ENCODE measurements at regions not wholly inside any gene's neighbourhood (a gene's known extent, or its start where the extent isn't known, plus 50 kb on each side); places are given as distances from the start of the nearest gene placed in this dataset.

DNA sequence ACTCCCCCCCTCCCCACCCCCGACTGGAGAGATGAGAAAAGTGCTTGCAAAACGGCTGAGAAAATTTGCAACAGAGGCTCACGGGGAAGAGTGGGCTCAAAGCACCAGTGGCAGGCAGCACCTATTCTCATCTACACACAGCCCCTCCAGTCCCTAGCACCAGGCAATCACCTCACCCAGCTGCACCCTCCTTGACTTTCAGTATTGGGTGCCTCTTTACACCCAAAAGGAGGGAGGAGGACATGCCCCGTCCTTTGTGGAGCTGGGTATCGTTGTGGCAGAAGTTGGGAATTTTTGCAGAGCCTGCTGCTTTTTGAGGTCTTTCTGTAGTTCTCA, 182.8 kb upstream of the TOPAZ1 start:
- DNase-seq: no peak

- DNase-seq: no peak
Observed at GRCh38 chr3:44060164-44060563, 181.5 kb upstream of the TOPAZ1 start.

GRCh38 chr3:44061268-44061667, 180.4 kb upstream of the TOPAZ1 start:
- DNase-seq: no peak

- DNase-seq: no peak
Observed at GRCh38 chr3:44061961-44062360, 179.7 kb upstream of the TOPAZ1 start.

GRCh38 chr3:44065311-44066094, 176.2 kb upstream of the TOPAZ1 start:
- DNase-seq: no peak

- DNase-seq: no peak
Observed at GRCh38 chr3:44066806-44067205, 174.9 kb upstream of the TOPAZ1 start.

GRCh38 chr3:44067431-44067830, 174.3 kb upstream of the TOPAZ1 start:
- no peak for DNase-seq

DNA sequence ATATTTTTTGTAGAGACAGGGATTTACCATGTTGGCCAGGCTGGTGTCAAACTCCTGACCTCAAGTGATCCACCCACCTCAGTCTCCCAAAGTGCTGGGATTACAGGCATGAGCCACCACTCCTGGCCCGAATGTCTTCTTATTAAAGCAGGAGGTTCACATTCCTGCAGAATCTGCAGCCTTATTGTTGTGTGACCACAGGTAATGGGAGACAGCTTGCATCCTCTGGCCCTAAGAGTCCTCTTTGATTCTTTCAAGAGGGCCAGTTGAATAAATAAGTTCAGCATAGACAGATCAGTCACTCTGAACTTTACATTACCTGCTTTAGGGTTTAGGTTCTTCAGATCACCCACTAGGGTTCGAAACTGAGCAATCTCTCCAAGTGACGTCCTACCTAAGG, 172.9 kb upstream of the TOPAZ1 start:
- no peak for DNase-seq

DNA sequence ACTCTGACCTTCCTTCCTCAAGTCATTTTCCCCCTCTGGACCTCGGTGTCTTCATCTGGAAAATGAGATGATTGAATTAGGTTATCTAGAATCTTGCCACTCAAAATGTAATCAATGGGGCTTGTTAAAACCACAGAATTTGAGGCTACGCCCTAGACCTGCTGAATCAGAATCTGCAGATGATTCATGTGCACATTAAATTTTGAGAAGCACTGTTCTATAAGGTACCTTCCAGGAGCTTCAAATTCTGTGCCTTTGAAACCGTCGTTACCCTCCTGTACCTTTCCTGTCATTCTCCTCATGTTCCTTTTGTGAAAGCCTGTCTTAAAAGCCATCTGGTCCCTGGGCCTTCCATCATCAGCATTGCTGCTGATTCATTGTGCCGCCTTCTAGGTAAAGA, 172.4 kb upstream of the TOPAZ1 start:
- DNase-seq: no peak

DNA sequence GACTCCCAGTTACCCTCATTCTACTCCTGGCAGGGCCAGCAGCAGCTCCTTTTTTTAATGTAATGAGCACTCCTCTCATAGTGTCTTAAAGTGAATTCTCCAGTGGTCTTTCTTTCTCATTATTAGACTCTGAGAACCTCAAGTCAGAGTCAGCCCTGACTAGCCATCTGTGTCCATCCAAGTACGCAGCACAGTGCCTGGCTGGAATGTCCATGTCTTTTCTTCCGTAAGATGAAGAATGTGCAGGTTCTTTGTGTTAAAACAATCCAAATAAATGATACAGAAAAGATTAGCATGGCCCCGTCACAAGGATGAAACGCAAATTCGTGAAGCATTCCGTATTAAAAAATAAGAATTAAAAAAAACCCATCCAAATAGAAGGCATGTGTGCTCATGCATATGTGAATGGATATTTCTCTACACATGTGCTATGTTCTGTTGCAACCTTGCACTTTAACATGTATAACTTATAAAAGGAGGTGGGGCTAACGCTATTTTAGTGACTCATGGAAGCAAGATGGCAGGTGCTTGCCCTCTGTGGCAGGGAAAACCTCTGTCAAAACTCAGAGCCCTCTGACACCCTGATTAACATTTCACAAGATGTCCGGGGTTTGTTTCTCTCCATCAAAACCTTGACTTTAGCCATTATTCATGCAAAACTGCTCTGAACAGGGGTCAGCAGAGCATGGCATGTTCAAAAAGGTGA, 170.7 kb upstream of the TOPAZ1 start:
- DNase-seq: no peak

DNA sequence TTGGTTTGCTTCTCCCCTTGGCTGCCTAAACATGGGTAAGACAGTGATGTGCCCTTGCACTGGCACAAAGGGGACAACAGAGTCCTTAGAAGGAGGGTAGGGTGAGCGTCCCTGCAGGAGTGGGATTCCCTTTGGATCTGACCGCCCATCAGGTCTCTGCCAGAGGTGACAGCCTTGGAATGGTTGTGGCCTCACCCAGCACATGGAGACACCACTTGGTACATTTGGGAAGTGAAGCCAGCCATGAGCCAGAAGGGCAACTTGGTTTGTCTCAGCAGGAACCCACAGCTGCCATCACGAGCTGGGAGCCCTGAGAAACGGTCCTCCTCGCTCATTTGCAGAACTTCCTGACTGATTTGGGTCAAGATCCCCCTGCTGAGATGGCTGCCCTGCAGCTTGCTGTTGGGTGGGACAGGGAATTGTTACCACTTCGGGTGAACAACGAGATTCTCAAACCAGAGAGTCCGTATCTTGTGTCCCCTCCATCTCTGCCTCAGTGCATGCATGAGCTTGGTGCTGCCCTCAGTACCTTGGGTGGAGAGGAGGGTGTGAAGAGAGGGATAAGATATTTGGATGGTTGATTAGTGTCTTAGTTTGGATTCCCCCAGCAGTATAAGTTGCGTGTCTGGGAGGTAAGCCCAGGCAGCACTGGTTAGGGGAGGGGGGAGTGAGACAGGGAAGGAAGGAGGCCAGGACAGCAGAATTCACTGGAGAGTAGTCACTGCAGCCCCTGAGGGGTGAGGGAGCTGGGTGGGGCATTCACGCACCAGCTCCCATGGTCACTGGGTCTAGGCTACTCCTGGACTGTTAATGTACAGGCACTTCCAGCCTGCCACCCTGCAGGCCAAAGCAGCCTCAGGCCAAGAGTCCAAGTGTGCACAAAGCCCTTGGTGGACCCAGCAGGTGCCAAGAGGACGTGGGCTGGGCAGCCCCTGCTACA, 168.8 kb upstream of the TOPAZ1 start:
- DNase-seq: no peak

DNA sequence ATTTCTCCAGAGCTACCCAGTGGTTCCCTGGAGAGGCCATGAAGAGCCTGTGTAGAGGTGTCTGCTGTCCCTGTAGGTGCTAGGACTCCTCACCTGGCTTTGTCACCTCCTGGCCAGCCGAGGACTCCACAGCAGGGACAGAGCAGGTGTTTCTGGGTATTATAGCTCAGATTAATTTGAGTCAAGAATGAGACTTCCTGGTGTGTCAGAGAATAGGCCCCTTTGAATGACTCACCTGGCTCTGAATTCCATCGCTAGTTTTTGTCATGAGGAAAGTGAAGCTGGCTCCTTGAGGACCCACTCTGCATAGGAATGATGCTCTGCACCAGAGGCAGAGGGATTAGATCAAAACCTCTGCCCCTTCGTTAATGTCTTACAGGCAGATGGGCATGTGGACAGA, 167.5 kb upstream of the TOPAZ1 start:
- no peak for DNase-seq

DNA sequence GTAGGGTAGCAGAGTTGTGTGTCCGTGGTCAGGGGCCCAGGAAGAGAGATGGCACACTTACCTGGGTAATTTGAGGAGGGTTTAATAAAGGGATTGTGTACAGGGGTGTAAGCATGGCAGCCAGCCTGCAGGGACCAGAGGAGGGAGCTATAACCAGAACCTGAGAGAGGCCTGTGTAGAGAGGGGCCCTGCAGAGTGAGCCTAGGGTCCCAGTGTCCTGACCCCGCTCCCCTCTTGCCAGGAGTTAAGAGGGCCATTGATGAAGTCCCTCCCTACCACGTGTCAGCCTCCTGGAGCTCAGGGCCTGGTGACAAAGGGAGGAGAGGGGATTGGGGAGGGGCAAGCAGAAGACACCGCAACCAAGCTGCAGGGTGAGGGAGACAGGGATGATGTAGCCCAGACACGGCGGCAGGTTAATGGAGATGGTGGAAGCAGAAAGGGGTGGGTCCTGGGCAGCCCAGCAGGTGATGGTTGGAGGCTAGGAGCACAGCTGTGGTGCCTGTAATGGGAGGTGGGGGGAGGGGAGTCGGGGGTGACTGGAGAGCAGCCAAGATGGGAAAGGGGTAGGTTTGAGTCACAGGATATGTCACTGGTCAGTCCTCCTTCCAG, 165.4 kb upstream of the TOPAZ1 start:
- no peak for DNase-seq

DNA sequence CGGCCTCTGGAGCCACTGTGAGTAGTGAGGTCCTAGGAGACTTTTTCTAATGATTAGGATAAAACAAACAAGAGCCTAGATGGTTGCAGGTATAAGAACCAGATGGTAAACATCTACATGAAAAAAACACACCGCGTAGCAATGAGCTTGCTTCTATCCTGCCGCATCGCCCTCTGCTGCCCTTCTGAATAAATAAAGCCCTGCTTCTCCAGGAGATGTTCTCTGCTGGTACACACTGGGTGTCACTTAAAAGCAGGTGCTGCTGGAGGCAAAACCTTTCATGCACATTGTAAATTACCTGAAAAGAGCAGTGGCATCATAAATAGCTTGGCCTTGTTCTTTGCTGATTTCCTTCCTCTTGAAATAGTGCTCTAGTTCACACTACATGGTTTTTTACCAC, 164.4 kb upstream of the TOPAZ1 start:
- DNase-seq: no peak

DNA sequence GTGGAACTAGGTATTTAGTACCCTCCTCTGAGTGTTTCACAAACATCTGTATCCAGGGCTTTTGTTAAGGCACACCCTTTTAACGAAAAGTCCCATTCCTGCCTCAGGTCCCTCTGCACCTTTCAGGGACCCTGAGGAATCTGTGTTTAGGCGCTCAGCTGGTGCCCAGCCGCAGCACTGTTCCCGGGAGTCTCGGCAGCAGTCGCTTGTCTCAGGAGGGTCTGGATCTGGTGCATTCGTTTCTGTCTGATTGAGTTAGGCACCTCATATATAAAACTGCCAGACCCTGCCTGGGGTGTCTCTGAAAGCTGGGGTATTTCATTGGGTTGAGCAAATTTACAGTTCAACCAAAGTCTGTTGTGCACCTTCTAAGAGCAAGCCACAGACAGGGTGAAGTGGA, 162.8 kb upstream of the TOPAZ1 start:
- no peak for DNase-seq

DNA sequence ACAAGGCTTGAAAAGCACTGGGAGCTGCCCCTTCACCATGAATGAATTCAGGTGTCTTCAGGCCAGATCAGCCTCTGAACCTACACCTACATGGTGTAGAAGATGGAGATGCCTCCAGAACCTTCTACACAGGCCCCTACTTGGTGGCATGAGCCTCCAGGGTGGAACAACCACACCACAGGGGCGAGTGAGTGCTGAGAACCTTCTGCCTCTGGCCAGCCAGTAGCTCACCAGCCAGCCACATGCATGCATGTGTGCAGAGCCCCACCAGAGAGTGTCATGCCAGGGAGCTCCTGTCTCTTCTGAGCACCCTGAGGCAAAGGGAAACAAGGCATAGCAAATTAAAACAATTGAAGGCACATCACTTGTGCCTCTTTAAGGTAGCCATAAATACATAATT, 161.8 kb upstream of the TOPAZ1 start:
- DNase-seq: no peak

- no peak for DNase-seq
Observed at GRCh38 chr3:44080474-44081072, 161.1 kb upstream of the TOPAZ1 start.

DNA sequence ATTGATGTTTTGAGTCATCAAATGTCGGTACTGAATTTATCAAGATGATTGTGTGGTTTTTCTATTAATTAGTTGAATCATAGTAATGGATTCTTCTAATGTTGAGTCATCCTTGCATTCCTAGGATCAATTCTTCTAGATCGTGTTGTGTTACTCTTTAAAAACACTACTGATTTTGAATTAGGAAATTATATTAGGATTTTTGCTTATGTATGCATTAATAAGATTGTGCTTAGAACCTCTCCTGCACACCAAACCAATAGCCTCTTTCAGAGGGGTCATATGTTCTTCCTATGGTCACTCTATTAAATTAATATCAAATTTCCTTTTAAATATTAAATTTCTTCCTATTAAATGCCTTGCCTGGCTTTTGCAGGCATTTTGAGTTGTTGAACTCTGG, 151.7 kb upstream of the TOPAZ1 start:
- DNase-seq: no peak

DNA sequence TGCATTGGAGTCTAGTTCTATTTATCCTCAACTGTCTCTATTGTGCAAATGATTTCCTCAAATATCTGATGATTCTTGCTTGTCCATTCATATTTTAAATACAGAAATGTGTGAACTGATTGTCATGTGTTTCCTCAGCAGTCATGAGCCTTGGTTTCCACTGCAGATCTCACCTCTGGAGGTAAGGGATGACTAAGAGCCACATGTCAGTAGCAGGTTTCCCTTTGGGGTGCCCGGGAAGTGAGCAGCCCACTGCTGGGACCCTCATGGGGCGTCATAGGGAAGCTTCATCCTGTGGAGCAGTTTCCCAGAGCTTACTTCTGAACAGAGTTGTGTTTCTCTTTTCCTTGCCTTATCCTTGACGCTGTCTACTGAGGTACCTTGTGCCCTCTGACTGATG, 149.2 kb upstream of the TOPAZ1 start:
- no peak for DNase-seq

- no peak for DNase-seq
Observed at GRCh38 chr3:44093531-44093930, 148.2 kb upstream of the TOPAZ1 start.

- DNase-seq: no peak
Observed at GRCh38 chr3:44098656-44099415, 142.8 kb upstream of the TOPAZ1 start.

Data from MV-4-11 (cell line).